ENCODE measurements at regions not wholly inside any gene's neighbourhood (a gene's known extent, or its start where the extent isn't known, plus 50 kb on each side); places are given as distances from the start of the nearest gene placed in this dataset.

DNA sequence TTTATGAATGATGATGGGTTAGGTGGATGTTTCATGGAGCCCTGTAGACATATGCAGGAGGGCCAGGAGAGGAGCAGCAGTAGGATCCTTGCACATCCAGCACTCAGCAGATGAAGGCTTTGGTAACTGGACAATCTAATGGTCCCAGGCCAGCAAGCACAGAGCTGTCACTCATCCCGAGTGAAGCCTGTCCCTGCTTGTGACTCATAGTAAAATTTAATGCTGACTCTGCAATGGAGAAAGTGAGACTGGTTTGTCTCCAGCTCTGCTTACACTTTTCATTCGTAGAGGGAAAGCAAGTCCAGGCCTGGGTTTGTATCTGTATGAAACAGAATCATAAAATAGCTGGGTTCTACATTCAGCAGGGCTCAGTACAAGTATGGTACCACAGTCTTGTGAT lies 131.7 kb downstream of the DTWD1 start:
- TF ChIP-seq ZNF384 (IDR thresholded peaks at IDR 0.05) (no peak), L3MBTL2 (conservative IDR thresholded peaks at IDR 0.05) (no peak), BHLHE40 (IDR thresholded peaks at IDR 0.05; ENCODE audit: borderline replicate concordance) (no peak), SUZ12 (IDR thresholded peaks at IDR 0.05) (no peak), NFRKB (IDR thresholded peaks at IDR 0.05) (no peak), CTBP1 (IDR thresholded peaks at IDR 0.05; ENCODE audit: borderline replicate concordance) (no peak), FOXM1 (IDR thresholded peaks at IDR 0.05; ENCODE audit: borderline replicate concordance) (no peak), LEF1 (IDR thresholded peaks at IDR 0.05; ENCODE audit: borderline replicate concordance) (no peak), FOXK2 (IDR thresholded peaks at IDR 0.05) (no peak), FOXA1 (IDR thresholded peaks at IDR 0.05) (no peak)
